Activated T-helper 17 cell treated with anti-CD3 and anti-CD28 coated beads, Interleukin-2, amount 50 U/mL, for 72 hours (primary cell): ENCODE measurements at regions not wholly inside any gene's neighbourhood (a gene's known extent, or its start where the extent isn't known, plus 50 kb on each side); places are given as distances from the start of the nearest gene placed in this dataset.

Experiments used
- ATAC-seq: fragments of 150-1000 bp; cut with Tn5 transposase; replicated peaks from 2 replicates; pipeline ENCODE4 v1.10.0; 2021; ENCODE audit warnings: mild to moderate bottlenecking, moderate library complexity
- H3K27ac Mint-ChIP-seq: one replicate; pipeline ENCODE4 v1.8.0; 2022; ENCODE audit warnings: mixed read lengths
- H3K27me3 Mint-ChIP-seq: one replicate; pipeline ENCODE4 v1.8.0; 2022; ENCODE audit warnings: mixed read lengths
- H3K36me3 Mint-ChIP-seq: one replicate; pipeline ENCODE4 v1.8.0; 2022; ENCODE audit warnings: low read depth, mild to moderate bottlenecking, mixed read lengths
- H3K4me1 Mint-ChIP-seq: one replicate; pipeline ENCODE4 v1.8.0; 2022; ENCODE audit warnings: mixed read lengths
- H3K4me3 Mint-ChIP-seq: one replicate; pipeline ENCODE4 v1.8.0; 2022; ENCODE audit warnings: mild to moderate bottlenecking, mixed read lengths
- H3K9me3 Mint-ChIP-seq: one replicate; pipeline ENCODE4 v1.8.0; 2022; ENCODE audit warnings: mixed read lengths

GRCh38 chr12:18141048-18141982, 51.3 kb upstream of the RERGL start:
- Mint-ChIP-seq H3K4me1 (no peaks in the 10 kb centered on the region), H3K27ac (no peak overlapping the region), H3K27me3 (peaks cover 9% of the 10 kb centered on the region), H3K9me3 (no peaks in the 10 kb centered on the region), H3K4me3 (no peak overlapping the region), H3K36me3 (no peaks in the 10 kb centered on the region)
- ATAC-seq, result no peak

- Mint-ChIP-seq H3K36me3 (no peaks in the 10 kb centered on the region), H3K4me1 (no peaks in the 10 kb centered on the region), H3K27ac (no peak overlapping the region), H3K27me3 (peaks cover 4% of the 10 kb centered on the region), H3K9me3 (no peaks in the 10 kb centered on the region), H3K4me3 (no peak overlapping the region)
- ATAC-seq, result no peak
Measured at GRCh38 chr12:18139989-18140596, 50.1 kb upstream of the RERGL start.
